HG03159 (cell line): ENCODE measurements at regions not wholly inside any gene's neighbourhood (a gene's known extent, or its start where the extent isn't known, plus 50 kb on each side); places are given as distances from the start of the nearest gene placed in this dataset.
"Not testable (repeated sequence)": the region's sequence is repeated elsewhere in the genome, so short reads cannot be mapped to it uniquely, and the experiment has no call there.

ENCODE experiments used
- ATAC-seq: cut with Tn5 transposase; IDR thresholded peaks from one replicate; pipeline ENCODE4 v1.9.1; 2021; ENCODE audit warnings: mild to moderate bottlenecking, moderate library complexity; ENCODE audit not compliant: unreplicated experiment

- no peak for ATAC-seq
These were observed 177.2 kb downstream of the PLPPR4 start for GRCh38 chr1:99441299-99442095.

- ATAC-seq = not testable (repeated sequence)
These were observed 180.1 kb downstream of the PLPPR4 start for GRCh38 chr1:99444211-99444927.

GRCh38 chr1:99445071-99445470, 180.8 kb downstream of the PLPPR4 start:
- no peak for ATAC-seq

- no peak for ATAC-seq
These were observed 181.2 kb downstream of the PLPPR4 start for GRCh38 chr1:99445486-99445885.

GRCh38 chr1:99447721-99448120, 183.4 kb downstream of the PLPPR4 start:
- no peak for ATAC-seq

GRCh38 chr1:99455760-99456159, 190.2 kb upstream of the PALMD start:
- no peak for ATAC-seq

GRCh38 chr1:99456536-99456935, 189.4 kb upstream of the PALMD start:
- no peak for ATAC-seq

- no peak for ATAC-seq
These were observed 188.3 kb upstream of the PALMD start for GRCh38 chr1:99457381-99458165.

- no peak for ATAC-seq
These were observed 184.4 kb upstream of the PALMD start for GRCh38 chr1:99461499-99461898.

- no peak for ATAC-seq
These were observed 181.2 kb upstream of the PALMD start for GRCh38 chr1:99464738-99465137.

- no peak for ATAC-seq
These were observed 180.6 kb upstream of the PALMD start for GRCh38 chr1:99465176-99465900.

- no peak for ATAC-seq
These were observed 178.3 kb upstream of the PALMD start for GRCh38 chr1:99467645-99468044.

GRCh38 chr1:99469550-99469971, 176.4 kb upstream of the PALMD start:
- ATAC-seq = no peak

GRCh38 chr1:99472893-99473292, 173.0 kb upstream of the PALMD start:
- ATAC-seq = no peak

- no peak for ATAC-seq
These were observed 171.5 kb upstream of the PALMD start for GRCh38 chr1:99474350-99474893.

GRCh38 chr1:99476058-99476457, 169.9 kb upstream of the PALMD start:
- no peak for ATAC-seq

- peak; percentile 82 for ATAC-seq
These were observed 164.4 kb upstream of the PALMD start for GRCh38 chr1:99481391-99481996.

- ATAC-seq = no peak
These were observed 163.6 kb upstream of the PALMD start for GRCh38 chr1:99482286-99482685.

GRCh38 chr1:99482750-99483149, 163.2 kb upstream of the PALMD start:
- no peak for ATAC-seq

GRCh38 chr1:99490031-99490430, 155.9 kb upstream of the PALMD start:
- no peak for ATAC-seq
